D721Med (cell line): ENCODE measurements at regions not wholly inside any gene's neighbourhood (a gene's known extent, or its start where the extent isn't known, plus 50 kb on each side); places are given as distances from the start of the nearest gene placed in this dataset.

Experiments
- DNase-seq: peaks from one replicate; pipeline ENCODE4 v3.0.0; 2011; ENCODE audit warnings: low spot score; ENCODE audit not compliant: insufficient read length
- FAIRE-seq: peaks from 2 replicates; lab custom pipeline; 2011; peaks lifted over from hg19 to GRCh38; lab: Jason Lieb, UNC
- TF ChIP-seq, protein P1 (sequence below): IDR thresholded peaks from 2 replicates; pipeline ENCODE4 v1.5.1; 2012; ENCODE audit warnings: mild to moderate bottlenecking, control low read depth; ENCODE audit not compliant: insufficient read depth; ENCODE audit errors: missing control alignments

DNA sequence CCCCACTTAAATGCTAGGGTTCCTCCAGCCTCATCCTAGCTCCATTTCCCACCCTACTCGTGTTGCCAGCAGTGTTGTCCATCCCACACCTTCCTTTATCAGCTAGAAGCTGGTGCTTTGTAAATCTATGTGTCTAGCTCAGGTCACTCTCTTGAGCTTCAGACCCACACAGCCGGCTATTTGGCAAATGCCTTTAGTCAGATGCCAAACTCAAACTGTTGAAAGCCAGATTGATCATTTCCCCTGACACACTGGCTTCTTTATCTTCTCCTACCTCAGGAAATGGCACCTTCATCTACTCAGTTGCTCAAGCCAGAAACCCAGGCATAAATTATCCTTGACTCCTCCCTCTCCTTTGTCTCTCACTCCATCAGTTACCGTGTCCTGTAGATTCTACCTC, 61.5 kb upstream of the TPM1 start:
- no peak for FAIRE-seq
- TF ChIP-seq, protein P1, sequence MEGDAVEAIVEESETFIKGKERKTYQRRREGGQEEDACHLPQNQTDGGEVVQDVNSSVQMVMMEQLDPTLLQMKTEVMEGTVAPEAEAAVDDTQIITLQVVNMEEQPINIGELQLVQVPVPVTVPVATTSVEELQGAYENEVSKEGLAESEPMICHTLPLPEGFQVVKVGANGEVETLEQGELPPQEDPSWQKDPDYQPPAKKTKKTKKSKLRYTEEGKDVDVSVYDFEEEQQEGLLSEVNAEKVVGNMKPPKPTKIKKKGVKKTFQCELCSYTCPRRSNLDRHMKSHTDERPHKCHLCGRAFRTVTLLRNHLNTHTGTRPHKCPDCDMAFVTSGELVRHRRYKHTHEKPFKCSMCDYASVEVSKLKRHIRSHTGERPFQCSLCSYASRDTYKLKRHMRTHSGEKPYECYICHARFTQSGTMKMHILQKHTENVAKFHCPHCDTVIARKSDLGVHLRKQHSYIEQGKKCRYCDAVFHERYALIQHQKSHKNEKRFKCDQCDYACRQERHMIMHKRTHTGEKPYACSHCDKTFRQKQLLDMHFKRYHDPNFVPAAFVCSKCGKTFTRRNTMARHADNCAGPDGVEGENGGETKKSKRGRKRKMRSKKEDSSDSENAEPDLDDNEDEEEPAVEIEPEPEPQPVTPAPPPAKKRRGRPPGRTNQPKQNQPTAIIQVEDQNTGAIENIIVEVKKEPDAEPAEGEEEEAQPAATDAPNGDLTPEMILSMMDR, result no peak
- DNase-seq, result no peak

DNA sequence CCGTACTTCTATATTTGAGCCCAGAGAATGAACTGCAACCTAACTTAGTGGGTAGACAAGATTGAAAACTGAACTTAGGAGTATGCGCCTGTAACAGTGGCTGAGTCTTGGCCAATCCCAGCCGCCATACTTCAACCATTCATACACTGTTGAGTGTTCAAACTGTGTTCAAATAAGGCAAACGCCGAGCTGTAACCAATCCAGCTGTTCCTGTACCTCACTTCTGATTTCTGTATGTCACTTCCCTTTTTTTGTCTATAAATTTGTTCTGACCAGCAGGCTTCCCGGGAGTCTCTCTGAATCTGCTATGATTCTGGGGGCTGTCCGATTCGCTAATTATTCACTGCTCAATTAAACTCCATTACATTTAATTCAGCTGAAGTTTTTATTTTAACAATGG, 58.6 kb upstream of the TPM1 start:
- FAIRE-seq, result no peak
- DNase-seq, result no peak
- TF ChIP-seq, protein P1, result no peak

DNA sequence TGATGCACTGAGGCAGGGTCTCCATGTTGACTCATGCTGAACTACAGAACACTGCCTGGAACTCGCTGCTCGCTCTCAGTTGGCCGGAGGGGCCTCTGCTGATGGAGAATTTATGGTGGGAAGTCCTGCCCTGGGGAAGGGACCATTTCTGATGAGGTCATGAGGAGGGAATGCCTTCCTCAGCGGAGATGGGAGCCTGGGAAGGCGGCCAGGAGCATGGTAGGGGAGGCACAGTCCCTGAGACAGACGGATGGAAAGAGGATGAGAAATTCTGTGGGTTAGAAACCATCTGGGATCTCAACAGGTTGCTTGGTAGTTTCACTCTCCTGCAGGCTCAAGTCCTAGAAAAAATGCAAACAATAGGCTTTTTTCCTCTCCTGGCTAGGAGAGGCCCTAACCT, 56.8 kb upstream of the TPM1 start:
- DNase-seq (no peak), FAIRE-seq (no peak)
- TF ChIP-seq, protein P1, result no peak

DNA sequence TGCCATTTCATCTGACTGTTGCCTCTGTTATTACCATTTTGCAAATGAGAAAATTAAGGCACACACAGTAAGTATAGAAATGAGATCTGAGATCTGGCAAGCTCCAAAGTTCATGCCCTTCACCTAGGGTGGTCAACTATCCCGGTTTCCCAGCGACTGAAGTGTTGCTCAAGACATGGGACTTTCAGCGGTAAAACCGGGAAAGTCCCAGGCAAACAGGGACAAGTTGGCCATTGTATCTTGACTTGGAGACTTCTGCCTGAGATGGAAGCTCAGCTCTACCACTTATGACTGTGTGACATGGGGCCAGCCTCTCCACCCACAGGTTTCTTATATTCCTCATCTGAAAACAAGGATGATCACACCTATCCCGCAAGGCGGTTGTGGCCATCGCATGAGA, 55.6 kb upstream of the TPM1 start:
- TF ChIP-seq, protein P1, result no peak
- FAIRE-seq, result no peak
- DNase-seq, result no peak

DNA sequence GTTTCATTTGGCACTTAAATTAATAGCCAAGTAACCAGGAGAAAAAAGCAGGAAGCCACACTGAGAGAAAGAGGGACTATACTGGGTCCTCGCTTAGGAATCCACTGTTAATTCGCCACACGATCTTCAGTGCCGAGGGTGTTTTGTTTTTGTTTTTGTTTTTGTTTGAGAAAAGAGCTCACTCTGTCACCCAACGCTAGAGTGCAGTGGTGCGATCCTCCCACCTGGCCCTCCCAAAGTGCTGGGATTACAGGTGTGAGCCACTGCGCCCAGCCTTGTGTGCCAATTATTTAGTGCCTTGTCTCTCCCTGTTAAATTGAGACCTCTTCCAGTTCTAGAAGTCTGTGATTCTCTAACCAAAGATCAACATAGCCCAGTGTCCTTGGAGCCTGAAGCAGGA, 53.8 kb upstream of the TPM1 start:
- TF ChIP-seq, protein P1, result no peak
- FAIRE-seq (no peak), DNase-seq (no peak)

DNA sequence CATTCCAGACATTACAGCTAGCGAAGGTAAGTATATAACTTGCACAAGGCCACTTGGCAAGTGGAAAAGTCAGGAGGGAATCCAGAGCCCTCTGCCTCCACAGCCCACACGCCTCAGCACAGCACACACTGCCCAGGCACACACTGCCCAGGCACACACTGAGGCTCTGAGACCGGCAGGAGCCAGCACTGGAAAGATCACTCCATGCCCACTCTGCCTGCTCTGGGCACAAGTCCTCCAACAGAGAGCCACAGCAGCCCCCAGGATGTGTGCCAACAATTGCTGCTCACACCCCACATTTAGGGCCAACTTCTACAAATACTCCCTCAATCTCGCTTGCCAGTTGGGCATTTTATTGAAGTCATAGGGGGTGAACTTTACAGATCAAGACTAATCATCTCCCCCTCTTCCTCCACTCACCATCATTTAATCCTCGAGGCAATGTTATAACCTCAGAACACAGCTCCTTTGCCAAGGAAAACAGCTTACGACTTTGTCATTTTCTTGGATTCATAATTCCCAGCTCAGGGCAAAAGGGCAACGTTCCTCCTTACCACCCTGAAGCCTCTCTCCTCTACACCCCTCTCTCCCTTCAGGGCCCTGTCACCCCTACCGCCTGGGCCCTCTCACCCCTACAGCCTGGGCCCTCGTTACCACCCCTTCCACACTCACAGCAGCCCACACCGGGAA, 53.0 kb upstream of the TPM1 start:
- TF ChIP-seq, protein P1, result no peak
- DNase-seq (no peak), FAIRE-seq (no peak)

DNA sequence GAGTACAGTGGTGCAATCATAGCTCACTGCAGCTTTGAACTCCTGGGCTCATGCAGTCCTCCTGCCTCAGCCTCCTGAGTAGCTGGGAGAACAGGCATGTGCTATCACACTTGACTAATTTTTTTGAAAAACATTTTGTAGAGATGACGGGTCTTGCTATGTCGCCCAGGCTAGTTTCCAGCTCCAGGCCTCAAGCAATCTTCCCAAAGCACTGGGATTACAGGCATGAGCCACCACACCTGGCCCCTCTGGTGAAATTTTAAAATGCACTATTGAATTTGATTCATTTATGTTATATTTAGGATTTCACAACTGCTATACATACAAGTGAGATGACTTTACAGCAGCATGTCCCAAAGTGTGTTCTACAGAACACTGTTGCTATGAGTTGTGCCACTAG, 50.8 kb upstream of the TPM1 start:
- no peak for FAIRE-seq
- TF ChIP-seq, protein P1, result no peak
- DNase-seq, result no peak
